Effector memory CD8-positive, alpha-beta T cell (primary cell): ENCODE measurements at regions not wholly inside any gene's neighbourhood (a gene's known extent, or its start where the extent isn't known, plus 50 kb on each side); places are given as distances from the start of the nearest gene placed in this dataset.

Source experiments
- ATAC-seq: fragments of 150-1000 bp; cut with Tn5 transposase; replicated peaks from 2 replicates; pipeline ENCODE4 v1.10.0; 2021; ENCODE audit warnings: mild to moderate bottlenecking, moderate library complexity
- DNase-seq, 3 experiments: peaks; one replicate each; pipeline ENCODE4 v3.0.0; 2021
- H3K27ac Mint-ChIP-seq, 2 donors: one replicate each; pipeline ENCODE4 v1.8.0; 2022; ENCODE audit warnings: mild to moderate bottlenecking in 2 of 2, mixed read lengths in 2 of 2, moderate library complexity in 2 of 2
- H3K27me3 Mint-ChIP-seq, 2 donors: one replicate each; pipeline ENCODE4 v1.8.0; 2022; ENCODE audit warnings: mixed read lengths in 2 of 2
- H3K36me3 Mint-ChIP-seq: one replicate; pipeline ENCODE4 v1.8.0; 2022; ENCODE audit warnings: mild to moderate bottlenecking, moderate library complexity, mixed read lengths; ENCODE audit not compliant: insufficient read depth
- H3K4me1 Mint-ChIP-seq, 2 donors: one replicate each; pipeline ENCODE4 v1.8.0; 2022; ENCODE audit warnings: low read depth in 2 of 2, mixed read lengths in 2 of 2
- H3K4me3 Mint-ChIP-seq, 2 donors: one replicate each; pipeline ENCODE4 v1.8.0; 2022; ENCODE audit warnings: mild to moderate bottlenecking in 2 of 2, mixed read lengths in 2 of 2, moderate library complexity in 2 of 2
- H3K9me3 Mint-ChIP-seq, 2 donors: one replicate each; pipeline ENCODE4 v1.8.0; 2022; ENCODE audit warnings: mixed read lengths in 2 of 2

DNA sequence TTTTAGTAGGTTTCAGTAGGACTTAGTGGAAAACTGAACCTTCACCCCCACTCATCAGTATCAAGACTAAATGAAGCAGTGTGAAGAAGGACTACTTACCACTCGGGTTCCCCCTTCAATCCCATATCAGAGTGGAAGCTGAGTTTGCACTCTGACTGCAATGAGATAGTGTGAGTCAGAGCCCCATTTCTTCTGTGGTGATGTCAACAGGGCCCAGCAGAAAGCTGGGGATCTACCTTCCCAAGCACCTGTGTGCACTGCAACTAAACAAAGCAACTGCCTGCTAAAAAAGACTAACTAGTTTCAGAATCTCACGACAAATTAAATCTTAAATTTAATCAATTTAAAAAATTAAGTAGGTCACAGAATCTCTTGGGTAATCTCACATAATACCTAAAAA lies 1837.0 kb upstream of the PCDH7 start:
- Mint-ChIP-seq H3K9me3 (peaks cover 6 to 8% of the 10 kb centered on the region in 2 donors), H3K4me1 (no peaks in the 10 kb centered on the region), H3K27me3 (no peaks in the 10 kb centered on the region), H3K4me3 (no peak overlapping the region), H3K36me3 (no peaks in the 10 kb centered on the region), H3K27ac (no peak overlapping the region)
- DNase-seq (no peak), ATAC-seq (no peak)

DNA sequence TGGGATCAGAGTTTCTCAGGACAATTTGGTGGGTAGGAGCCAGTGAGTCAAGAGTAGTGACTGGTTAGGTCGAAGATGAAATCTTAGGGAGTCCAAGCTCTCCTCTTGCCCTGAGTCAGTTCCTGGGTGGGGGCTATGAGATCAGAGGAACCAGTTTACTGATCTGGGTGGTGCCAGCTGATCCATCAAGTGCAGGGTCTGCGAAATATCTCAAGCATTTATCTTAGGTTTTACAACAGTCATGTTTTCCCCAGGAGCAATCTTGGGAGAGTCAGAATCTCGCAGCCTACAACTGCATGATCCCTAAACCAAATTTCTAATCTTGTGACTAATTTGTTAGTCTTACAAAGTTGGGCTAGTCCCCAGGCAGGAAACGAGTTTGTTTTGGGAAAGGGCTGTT lies 1833.2 kb upstream of the PCDH7 start:
- Mint-ChIP-seq H3K36me3 (no peaks in the 10 kb centered on the region), H3K27me3 (no peaks in the 10 kb centered on the region), H3K4me3 (no peak overlapping the region), H3K4me1 (no peaks in the 10 kb centered on the region), H3K9me3 (peaks cover 4 to 8% of the 10 kb centered on the region in 2 donors), H3K27ac (no peak overlapping the region)
- no peak for ATAC-seq
- no peak for DNase-seq

- ATAC-seq (no peak), DNase-seq (no peak)
- Mint-ChIP-seq H3K27ac (no peak overlapping the region), H3K4me1 (no peaks in the 10 kb centered on the region), H3K9me3 (peaks cover 6 to 11% of the 10 kb centered on the region in 2 donors), H3K36me3 (no peaks in the 10 kb centered on the region), H3K27me3 (no peaks in the 10 kb centered on the region), H3K4me3 (no peak overlapping the region)
These were observed 1829.0 kb upstream of the PCDH7 start for GRCh38 chr4:28890949-28891775.

- Mint-ChIP-seq H3K9me3 (peaks cover 7 to 8% of the 10 kb centered on the region in 2 donors), H3K4me1 (no peaks in the 10 kb centered on the region)
- ATAC-seq = no peak
These were observed 1806.7 kb upstream of the PCDH7 start for GRCh38 chr4:28913466-28913865.

DNA sequence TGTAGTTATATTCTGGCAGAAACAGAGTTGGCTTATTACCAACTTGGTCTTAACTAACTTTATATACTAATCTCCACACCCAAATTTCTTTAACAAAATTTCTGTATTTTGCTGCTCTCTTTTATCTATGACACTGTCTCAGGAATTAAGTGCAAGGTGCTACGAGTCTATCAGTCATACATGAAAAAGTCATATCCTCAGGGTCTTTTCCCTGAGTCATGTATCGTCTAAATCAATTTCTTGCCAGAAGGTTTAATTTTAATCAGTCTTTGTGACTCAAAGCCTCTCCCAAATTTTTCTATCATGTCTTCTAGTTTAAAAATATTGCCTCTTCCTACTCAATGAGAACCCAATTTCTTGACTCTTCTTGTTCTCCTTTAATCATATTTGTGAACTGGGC lies 1803.6 kb upstream of the PCDH7 start:
- no peak overlapping the region for H3K27ac Mint-ChIP-seq
- DNase-seq (no peak), ATAC-seq (no peak)
- no peaks in the 10 kb centered on the region for H3K27me3 Mint-ChIP-seq
- no peak overlapping the region for H3K4me3 Mint-ChIP-seq
- H3K4me1 Mint-ChIP-seq = no peaks in the 10 kb centered on the region
- H3K9me3 Mint-ChIP-seq = peaks cover 12 to 23% of the 10 kb centered on the region in 2 donors
- H3K36me3 Mint-ChIP-seq = no peaks in the 10 kb centered on the region

More at GRCh38 chr4:28913466-28913865, 1806.7 kb upstream of the PCDH7 start:
- no peaks in the 10 kb centered on the region for H3K27me3 Mint-ChIP-seq
- no peak overlapping the region for H3K4me3 Mint-ChIP-seq
- H3K27ac Mint-ChIP-seq = no peak overlapping the region
- no peaks in the 10 kb centered on the region for H3K36me3 Mint-ChIP-seq
- DNase-seq = no peak

DNA sequence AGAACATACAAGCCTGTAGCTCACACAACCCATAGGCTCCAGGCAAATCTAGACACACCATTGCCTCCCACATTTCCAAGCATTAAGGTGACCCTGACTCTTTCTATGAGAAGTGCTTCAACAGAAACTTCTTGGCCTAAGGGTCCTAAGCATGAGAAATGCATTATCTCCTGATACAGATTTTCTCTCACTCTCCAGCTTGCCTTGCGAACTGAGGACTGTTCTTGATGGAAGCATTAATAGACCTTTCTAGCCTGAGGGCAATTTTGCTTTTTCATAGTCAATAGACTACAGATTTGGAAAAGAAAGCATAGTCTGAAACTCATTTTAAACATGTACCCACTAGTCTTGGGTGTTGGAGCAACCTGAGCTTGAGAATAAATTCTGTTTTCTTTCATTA lies 1801.3 kb upstream of the PCDH7 start:
- Mint-ChIP-seq H3K9me3 (peaks cover 12 to 25% of the 10 kb centered on the region in 2 donors), H3K27me3 (no peaks in the 10 kb centered on the region), H3K27ac (no peak overlapping the region), H3K36me3 (no peaks in the 10 kb centered on the region), H3K4me1 (no peaks in the 10 kb centered on the region), H3K4me3 (no peak overlapping the region)
- no peak for ATAC-seq
- DNase-seq = no peak

- Mint-ChIP-seq H3K9me3 (peaks cover 10 to 29% of the 10 kb centered on the region in 2 donors), H3K4me3 (no peak overlapping the region), H3K36me3 (no peaks in the 10 kb centered on the region), H3K4me1 (no peaks in the 10 kb centered on the region), H3K27me3 (no peaks in the 10 kb centered on the region), H3K27ac (no peak overlapping the region)
- DNase-seq = no peak
- ATAC-seq = no peak
These were observed 1798.3 kb upstream of the PCDH7 start for GRCh38 chr4:28921886-28922285.

- Mint-ChIP-seq H3K27ac (no peak overlapping the region), H3K36me3 (no peaks in the 10 kb centered on the region), H3K9me3 (peaks cover 6 to 13% of the 10 kb centered on the region in 2 donors), H3K27me3 (no peaks in the 10 kb centered on the region), H3K4me3 (no peak overlapping the region), H3K4me1 (no peaks in the 10 kb centered on the region)
- ATAC-seq (no peak), DNase-seq (no peak)
These were observed 1794.0 kb upstream of the PCDH7 start for GRCh38 chr4:28926156-28926555.

DNA sequence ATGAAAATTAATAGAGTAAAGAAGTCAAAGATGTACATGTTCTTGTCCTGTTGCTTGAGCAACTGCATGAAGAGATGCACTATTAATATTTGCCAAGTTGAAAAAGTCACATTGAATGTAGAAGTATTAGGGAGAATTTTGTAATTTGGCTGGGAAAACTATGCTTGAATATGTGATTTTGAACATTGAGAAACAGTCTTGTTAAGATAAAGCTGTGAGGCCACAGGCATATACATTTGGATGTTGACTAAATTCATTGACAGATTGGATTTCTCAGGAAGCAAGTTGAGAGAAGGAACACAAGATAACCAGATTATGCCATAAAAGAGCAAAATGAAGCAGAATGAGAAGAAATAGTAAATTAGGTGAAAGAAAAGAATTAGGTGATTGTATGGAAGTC lies 1777.5 kb upstream of the PCDH7 start:
- Mint-ChIP-seq H3K4me1 (no peaks in the 10 kb centered on the region), H3K27me3 (no peaks in the 10 kb centered on the region), H3K27ac (no peak overlapping the region), H3K36me3 (no peaks in the 10 kb centered on the region), H3K9me3 (peaks cover 5 to 19% of the 10 kb centered on the region in 2 donors), H3K4me3 (no peak overlapping the region)
- DNase-seq (no peak), ATAC-seq (no peak)

DNA sequence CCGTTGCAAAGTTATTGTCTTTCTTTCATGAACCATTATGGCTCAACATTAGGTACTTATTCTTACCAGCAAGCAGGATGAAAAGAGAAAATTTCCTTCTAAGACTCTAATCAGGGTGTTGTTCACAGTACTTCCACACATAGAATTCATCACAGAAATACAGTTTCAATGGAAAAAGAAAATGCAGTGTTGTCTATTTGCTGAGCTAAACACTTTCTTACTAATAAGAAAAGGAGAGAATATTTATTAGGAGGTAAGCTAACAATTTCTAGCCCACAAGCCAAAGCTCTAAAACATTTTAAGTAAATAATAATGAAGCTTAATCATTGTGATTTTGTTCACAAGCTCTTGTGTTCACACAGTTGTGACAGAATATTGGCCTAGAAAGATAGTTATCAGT lies 1772.8 kb upstream of the PCDH7 start:
- no peaks in the 10 kb centered on the region for H3K27me3 Mint-ChIP-seq
- no peaks in the 10 kb centered on the region for H3K36me3 Mint-ChIP-seq
- ATAC-seq = no peak
- no peak overlapping the region for H3K27ac Mint-ChIP-seq
- H3K9me3 Mint-ChIP-seq = peaks cover 7 to 14% of the 10 kb centered on the region in 2 donors
- no peak overlapping the region for H3K4me3 Mint-ChIP-seq
- DNase-seq = no peak
- H3K4me1 Mint-ChIP-seq = no peaks in the 10 kb centered on the region

DNA sequence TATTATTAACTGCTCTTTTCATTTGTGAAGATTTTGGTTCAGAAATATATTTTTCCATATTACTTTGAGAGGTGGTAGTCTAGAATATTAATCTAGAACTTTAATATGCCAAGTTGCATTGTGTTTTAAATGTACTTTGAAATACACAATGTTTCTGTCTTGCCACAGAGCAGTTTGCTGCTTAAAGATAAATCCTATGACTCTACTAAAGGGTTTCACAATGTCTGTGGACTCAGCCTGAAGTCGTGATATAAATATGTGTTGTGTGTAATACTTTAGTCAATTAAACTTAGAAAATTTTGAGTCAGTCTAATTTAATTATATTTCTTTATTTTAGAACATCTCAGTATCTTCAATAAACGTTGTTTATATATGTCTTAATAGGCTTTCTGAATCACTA lies 1771.7 kb upstream of the PCDH7 start:
- H3K27me3 Mint-ChIP-seq = no peaks in the 10 kb centered on the region
- no peaks in the 10 kb centered on the region for H3K4me1 Mint-ChIP-seq
- H3K4me3 Mint-ChIP-seq = no peak overlapping the region
- DNase-seq (no peak), ATAC-seq (no peak)
- no peak overlapping the region for H3K27ac Mint-ChIP-seq
- peaks cover 6 to 8% of the 10 kb centered on the region in 2 donors for H3K9me3 Mint-ChIP-seq
- no peaks in the 10 kb centered on the region for H3K36me3 Mint-ChIP-seq

DNA sequence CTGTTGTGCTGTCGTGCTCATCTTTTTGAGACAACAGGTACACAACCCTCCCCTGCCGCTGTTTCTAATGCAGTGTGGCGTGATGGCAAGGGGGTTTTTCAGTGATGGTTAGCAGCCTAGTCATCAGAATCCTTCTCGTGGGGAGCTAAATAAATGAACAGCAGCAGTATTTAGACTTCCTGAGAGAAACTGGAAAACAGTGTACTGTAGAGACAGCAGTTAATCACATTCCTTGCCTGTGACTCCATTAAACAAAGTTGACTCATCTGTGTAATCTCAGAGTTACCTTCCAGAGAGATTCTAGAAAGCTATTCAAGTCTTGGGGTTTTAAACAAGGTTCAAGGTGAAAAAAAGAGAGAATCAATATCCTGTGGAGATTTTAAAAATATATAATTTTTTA lies 1753.2 kb upstream of the PCDH7 start:
- no peaks in the 10 kb centered on the region for H3K36me3 Mint-ChIP-seq
- H3K9me3 Mint-ChIP-seq = peaks cover 5 to 9% of the 10 kb centered on the region in 2 donors
- no peak overlapping the region for H3K4me3 Mint-ChIP-seq
- no peak for DNase-seq
- H3K27ac Mint-ChIP-seq = no peak overlapping the region
- no peaks in the 10 kb centered on the region for H3K4me1 Mint-ChIP-seq
- ATAC-seq = no peak
- H3K27me3 Mint-ChIP-seq = no peaks in the 10 kb centered on the region

GRCh38 chr4:28973587-28974350 lies 1746.4 kb upstream of the PCDH7 start:
- DNase-seq = no peak
- H3K27ac Mint-ChIP-seq = no peak overlapping the region

GRCh38 chr4:28976369-28976768 lies 1743.8 kb upstream of the PCDH7 start:
- Mint-ChIP-seq H3K4me3 (no peak overlapping the region), H3K27ac (no peak overlapping the region), H3K27me3 (no peaks in the 10 kb centered on the region), H3K9me3 (peaks cover 10 to 23% of the 10 kb centered on the region in 2 donors), H3K36me3 (no peaks in the 10 kb centered on the region), H3K4me1 (no peaks in the 10 kb centered on the region)
- DNase-seq (no peak), ATAC-seq (no peak)

More at GRCh38 chr4:28973587-28974350, 1746.4 kb upstream of the PCDH7 start:
- Mint-ChIP-seq H3K36me3 (no peaks in the 10 kb centered on the region), H3K4me1 (no peaks in the 10 kb centered on the region), H3K4me3 (no peak overlapping the region), H3K9me3 (peaks cover 10 to 21% of the 10 kb centered on the region in 2 donors), H3K27me3 (no peaks in the 10 kb centered on the region)
- no peak for ATAC-seq
